GM18861 (cell line): ENCODE measurements at regions not wholly inside any gene's neighbourhood (a gene's known extent, or its start where the extent isn't known, plus 50 kb on each side); places are given as distances from the start of the nearest gene placed in this dataset.

Experiments used
- ATAC-seq: cut with Tn5 transposase; IDR thresholded peaks from one replicate; pipeline ENCODE4 v1.9.1; 2021; ENCODE audit not compliant: unreplicated experiment

- no peak for ATAC-seq
Observed at GRCh38 chr20:39893003-39893685, 795.9 kb downstream of the MAFB start.

- ATAC-seq = no peak
Observed at GRCh38 chr20:39890697-39891096, 798.3 kb downstream of the MAFB start.

- ATAC-seq = no peak
Observed at GRCh38 chr20:39888310-39888709, 800.7 kb downstream of the MAFB start.

GRCh38 chr20:39886650-39887190 is 802.3 kb downstream of the MAFB start:
- ATAC-seq = no peak

- no peak for ATAC-seq
Observed at GRCh38 chr20:39885975-39886649, 802.9 kb downstream of the MAFB start.

- no peak for ATAC-seq
Observed at GRCh38 chr20:39882806-39883205, 806.2 kb downstream of the MAFB start.

- no peak for ATAC-seq
Observed at GRCh38 chr20:39880890-39881289, 808.1 kb downstream of the MAFB start.

GRCh38 chr20:39879296-39879695 is 809.7 kb downstream of the MAFB start:
- ATAC-seq = no peak

- ATAC-seq = no peak
Observed at GRCh38 chr20:39878809-39879208, 810.2 kb downstream of the MAFB start.

GRCh38 chr20:39878320-39878719 is 810.7 kb downstream of the MAFB start:
- no peak for ATAC-seq

GRCh38 chr20:39877788-39878187 is 811.2 kb downstream of the MAFB start:
- no peak for ATAC-seq

- ATAC-seq = no peak
Observed at GRCh38 chr20:39876976-39877635, 811.9 kb downstream of the MAFB start.

GRCh38 chr20:39875492-39876110 is 813.4 kb downstream of the MAFB start:
- no peak for ATAC-seq

- peak; percentile 82 for ATAC-seq
Observed at GRCh38 chr20:39874049-39874893, 814.8 kb downstream of the MAFB start.

- ATAC-seq = no peak
Observed at GRCh38 chr20:39873286-39873685, 815.8 kb downstream of the MAFB start.

- ATAC-seq = no peak
Observed at GRCh38 chr20:39871013-39871412, 818.0 kb downstream of the MAFB start.

GRCh38 chr20:39865446-39865845 is 823.6 kb downstream of the MAFB start:
- ATAC-seq = no peak

- ATAC-seq = no peak
Observed at GRCh38 chr20:39862470-39862891, 826.6 kb downstream of the MAFB start.

GRCh38 chr20:39861381-39861780 is 827.7 kb downstream of the MAFB start:
- no peak for ATAC-seq

- no peak for ATAC-seq
Observed at GRCh38 chr20:39857835-39858234, 831.2 kb downstream of the MAFB start.

GRCh38 chr20:39857187-39857586 is 831.8 kb downstream of the MAFB start:
- ATAC-seq = no peak
